Astrocyte of the spinal cord (primary cell): ENCODE measurements at regions not wholly inside any gene's neighbourhood (a gene's known extent, or its start where the extent isn't known, plus 50 kb on each side); places are given as distances from the start of the nearest gene placed in this dataset.

Source experiments
- DNase-seq: peaks from one replicate; pipeline ENCODE4 v3.0.0; 2011; ENCODE audit warnings: low read depth, low spot score
- H3K4me3 ChIP-seq: 2 replicates; pipeline ENCODE4 v1.5.1; 2011; ENCODE audit warnings: low read depth, mild to moderate bottlenecking, low read length, moderate library complexity
- CTCF ChIP-seq: IDR thresholded peaks from 2 replicates; pipeline ENCODE4 v1.5.1; 2012; ENCODE audit warnings: low read depth, mild to moderate bottlenecking, low read length, inconsistent platforms
- in situ Hi-C: cut with HindIII; loops from 2 replicates; pipeline ENCODE4 v1.10.0; 2017; ENCODE audit warnings: low sequenced_read_pairs

DNA sequence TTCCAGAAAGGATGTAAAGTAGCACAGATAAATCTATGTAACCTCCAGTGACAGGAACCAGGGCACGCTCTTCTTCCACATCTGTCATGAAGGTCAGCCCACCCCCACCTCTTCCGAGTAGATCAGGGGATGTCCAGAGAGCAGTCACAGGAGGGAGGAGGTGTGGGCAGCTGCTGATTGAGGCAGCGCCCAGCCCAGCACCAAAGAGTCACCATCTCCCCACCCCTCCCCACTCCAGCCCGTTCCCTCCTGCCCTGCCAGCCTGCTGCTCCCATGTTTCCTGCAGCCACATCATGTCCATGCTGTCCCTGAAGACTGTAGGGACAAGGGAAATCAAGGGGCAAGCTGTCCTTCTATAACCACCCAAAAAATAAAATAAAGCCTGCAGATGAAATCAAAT is 269.8 kb downstream of the BCL11A start:
- TF ChIP-seq CTCF, result no peak
- no peak for DNase-seq
- in situ Hi-C loops, result no loop called here
- H3K4me3 ChIP-seq, result no peak overlapping the region

DNA sequence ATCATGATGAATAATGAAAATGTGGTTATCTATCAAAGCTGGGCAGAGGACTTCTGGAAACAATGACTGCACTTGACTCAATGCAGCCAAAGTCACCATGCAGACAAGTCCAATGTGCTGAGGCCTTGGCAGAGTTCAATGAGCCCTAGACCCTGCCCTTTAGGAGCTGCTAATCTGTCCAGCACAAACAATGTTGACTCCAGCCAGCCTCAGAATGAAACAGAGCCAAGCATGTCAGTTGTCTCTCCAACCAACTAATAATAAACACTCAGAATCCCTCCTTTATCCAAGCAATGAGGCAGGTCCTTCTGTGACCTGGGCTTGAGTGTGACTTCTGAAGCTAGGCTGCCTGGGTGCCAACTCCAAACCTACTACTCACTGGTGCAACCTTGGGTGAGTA is 270.6 kb downstream of the BCL11A start:
- no peak for TF ChIP-seq CTCF
- no peak for DNase-seq
- no peak overlapping the region for H3K4me3 ChIP-seq
- in situ Hi-C loops, result no loop called here

- in situ Hi-C loops, result no loop called here
- no peak for TF ChIP-seq CTCF
- DNase-seq, result no peak
- H3K4me3 ChIP-seq, result no peak overlapping the region
These were observed 271.7 kb downstream of the BCL11A start for GRCh38 chr2:60281730-60282129.

GRCh38 chr2:60280238-60280637 is 273.2 kb downstream of the BCL11A start:
- in situ Hi-C loops, result no loop called here
- no peak for DNase-seq
- no peak overlapping the region for H3K4me3 ChIP-seq
- no peak for TF ChIP-seq CTCF

DNA sequence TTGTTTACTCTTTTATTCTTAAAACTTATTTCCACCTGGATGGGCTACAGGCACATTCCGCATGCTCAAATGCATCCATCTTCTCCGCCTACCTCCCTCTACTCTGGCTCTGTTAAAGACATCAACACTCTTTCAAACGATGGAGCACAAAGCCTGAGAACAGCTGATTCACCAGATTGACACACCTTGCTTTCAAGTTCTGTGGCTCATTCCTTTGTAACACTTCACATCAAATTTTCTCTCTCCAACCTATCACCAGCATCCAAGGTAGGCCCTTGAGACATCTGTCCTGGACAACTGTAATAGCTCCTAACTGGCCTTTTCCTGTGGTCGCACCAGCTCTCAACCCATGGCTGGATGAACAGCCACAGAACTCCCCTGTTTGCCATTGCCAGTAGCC is 274.5 kb downstream of the BCL11A start:
- DNase-seq, result no peak
- in situ Hi-C loops, result no loop called here
- no peak overlapping the region for H3K4me3 ChIP-seq
- no peak for TF ChIP-seq CTCF

- TF ChIP-seq CTCF, result no peak
- no peak for DNase-seq
- no peak overlapping the region for H3K4me3 ChIP-seq
- in situ Hi-C loops, result no loop called here
These were observed 277.5 kb downstream of the BCL11A start for GRCh38 chr2:60275958-60276357.

GRCh38 chr2:60273836-60274235 is 279.6 kb downstream of the BCL11A start:
- TF ChIP-seq CTCF, result no peak
- no peak overlapping the region for H3K4me3 ChIP-seq
- DNase-seq, result no peak
- in situ Hi-C loops, result no loop called here
